HK-2 (cell line): ENCODE measurements at regions not wholly inside any gene's neighbourhood (a gene's known extent, or its start where the extent isn't known, plus 50 kb on each side); places are given as distances from the start of the nearest gene placed in this dataset.

Experiments used
- DNase-seq: peaks from one replicate; pipeline ENCODE4 v3.0.0-alpha.2; 2018; ENCODE audit not compliant: unreplicated experiment

DNA sequence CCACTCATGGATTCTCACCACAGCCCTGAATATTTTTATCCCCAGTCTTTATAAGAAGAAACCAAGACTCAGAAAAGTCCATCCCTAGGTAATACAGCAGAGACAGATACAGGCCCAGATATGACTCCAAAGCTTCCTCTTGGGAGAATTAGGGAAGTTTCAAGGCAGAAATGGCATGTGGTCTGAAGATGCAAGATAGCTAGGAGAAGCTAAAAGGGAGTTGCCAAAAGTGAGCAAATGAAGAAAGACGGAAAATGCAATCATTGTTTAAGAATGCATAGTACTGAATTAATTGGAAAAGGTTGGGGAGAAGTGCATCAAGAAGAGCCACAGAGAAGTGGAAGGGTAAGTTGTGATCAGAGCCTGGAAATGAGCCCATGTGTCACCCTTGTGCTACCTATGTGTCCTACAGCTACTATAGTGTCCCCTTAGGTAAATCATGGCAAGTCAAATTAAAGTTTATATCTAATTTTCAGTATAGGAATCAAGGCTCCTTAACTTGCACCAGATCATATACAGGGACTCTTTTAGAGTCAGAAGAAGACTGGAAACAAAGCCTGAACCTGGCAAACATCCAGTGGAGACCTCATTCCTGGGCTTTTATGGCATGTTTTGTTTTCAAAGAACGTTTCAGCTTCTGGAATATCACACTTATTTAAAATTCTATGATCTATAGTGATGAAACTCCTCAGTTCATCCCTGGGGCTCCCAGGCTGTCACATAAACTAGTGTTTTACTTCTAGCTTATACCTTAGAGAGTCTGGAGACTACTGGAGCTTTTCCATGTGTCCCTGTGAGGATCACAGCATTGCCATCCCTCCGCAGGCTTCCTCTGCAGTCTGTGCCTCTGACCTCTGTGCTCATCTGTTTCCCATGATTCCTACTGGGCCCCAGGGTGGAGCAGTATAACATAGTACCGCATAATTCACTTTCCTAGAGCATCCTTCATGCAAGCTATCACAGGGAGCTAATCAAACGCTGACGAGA lies 189.0 kb upstream of the CDKN3 start:
- no peak for DNase-seq

GRCh38 chr14:54208751-54209150 lies 188.1 kb upstream of the CDKN3 start:
- no peak for DNase-seq

GRCh38 chr14:54209511-54210250 lies 187.1 kb upstream of the CDKN3 start:
- peak; percentile 7 for DNase-seq

DNA sequence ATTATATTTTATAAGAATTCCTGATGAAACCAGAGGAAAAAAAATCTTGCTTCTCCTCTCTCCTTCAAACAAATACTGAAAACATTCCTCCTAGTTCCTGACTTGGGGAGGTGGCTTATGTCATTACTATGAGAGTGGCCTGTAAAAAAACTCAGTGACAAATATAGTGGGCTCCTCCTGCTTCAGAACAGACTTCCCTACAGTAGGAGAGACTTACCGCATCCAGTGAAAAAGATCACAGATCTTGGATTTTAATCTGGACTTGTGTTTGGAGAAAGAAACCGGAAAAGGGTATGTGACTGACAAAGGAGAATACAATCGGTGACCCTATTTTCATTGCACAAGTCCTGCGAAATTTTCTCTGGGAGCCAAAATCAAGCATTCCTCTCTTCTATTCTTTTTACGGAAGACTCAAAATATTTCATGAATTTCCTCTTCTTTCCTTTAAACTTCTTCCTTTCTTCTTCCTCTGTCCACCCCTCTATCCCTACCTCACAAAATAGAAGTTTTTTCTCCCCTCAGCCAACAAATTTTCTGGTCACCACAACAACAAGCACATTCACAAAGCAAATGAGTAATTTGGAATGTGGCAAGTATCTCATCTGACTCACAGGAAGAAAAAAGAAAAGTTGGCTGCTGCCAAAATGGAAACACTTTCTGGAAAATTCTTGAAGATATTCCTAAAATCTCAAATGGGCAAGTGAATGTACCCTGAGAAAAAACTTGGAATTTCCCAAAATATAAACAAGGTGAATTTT lies 185.1 kb upstream of the CDKN3 start:
- no peak for DNase-seq

- DNase-seq: no peak
Observed at GRCh38 chr14:54213536-54213935, 183.3 kb upstream of the CDKN3 start.

GRCh38 chr14:54216827-54217226 lies 180.0 kb upstream of the CDKN3 start:
- DNase-seq: no peak

DNA sequence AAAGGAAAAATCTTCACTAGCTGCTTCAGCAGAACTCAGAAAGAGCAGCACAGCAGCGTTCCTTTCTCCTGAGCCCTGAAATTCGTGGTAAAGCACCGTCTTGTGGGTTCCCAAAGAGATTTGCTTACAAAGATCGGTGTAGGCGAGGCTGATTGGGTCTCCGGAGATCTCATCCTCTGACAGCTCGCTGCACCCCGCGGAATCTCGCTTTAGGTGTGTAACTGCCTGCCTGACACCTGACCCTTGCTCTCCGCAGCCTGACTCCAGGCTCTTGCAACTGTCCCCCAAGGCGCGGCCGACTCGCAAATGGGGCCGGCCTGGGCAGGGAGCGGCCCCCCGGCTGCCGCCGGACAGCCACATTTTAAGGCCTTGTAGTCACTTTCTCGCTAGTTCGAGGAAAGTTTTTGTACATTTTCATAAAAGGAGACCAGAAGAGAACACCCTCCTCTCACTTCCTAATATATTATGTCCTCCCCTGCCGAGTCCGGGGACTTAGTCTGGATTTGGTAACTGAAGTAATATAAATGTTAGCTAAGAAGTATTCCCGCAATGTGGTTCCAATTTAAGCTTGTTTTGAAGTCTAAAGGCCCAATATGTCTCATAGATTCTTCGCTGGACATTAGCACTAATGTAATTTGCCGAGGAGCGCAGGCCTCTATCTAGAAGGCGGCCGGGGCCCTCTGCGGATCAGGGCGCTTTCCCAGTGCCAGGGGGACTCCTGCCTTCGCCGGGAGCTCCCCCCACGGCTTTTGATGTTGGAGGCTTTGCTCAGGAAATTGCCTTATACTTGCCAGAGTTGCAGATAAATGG lies 177.3 kb upstream of the CDKN3 start:
- no peak for DNase-seq

DNA sequence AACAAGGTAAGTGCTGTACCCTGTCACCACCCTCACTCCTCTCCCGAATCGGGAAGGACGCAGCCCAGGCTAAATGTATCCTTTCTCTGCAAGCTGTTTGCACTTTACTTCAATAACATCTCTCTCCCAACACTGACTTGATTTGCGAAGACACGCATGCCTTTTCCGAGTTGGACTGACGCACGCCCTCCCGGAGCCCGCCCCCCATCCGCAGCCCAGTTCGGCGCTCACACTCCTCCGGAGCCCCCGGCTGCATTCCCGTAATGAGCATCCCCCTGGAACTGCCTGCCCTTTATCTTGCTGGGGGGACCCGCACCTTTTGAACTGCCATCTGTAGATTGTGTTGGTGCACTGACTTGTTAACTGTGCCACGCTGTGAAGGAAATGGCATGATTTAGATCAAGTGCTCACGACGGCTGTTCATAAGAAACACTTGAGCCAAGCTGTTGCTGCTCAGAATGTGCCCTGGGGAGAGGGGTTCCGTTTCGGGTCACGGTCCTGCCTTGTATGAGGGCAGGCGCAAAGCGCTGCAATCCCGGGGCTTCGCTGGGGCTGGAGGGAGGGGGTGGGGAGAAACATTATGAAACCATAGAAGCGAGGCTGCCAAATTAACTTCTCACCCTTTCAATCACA lies 176.6 kb upstream of the CDKN3 start:
- no peak for DNase-seq

- no peak for DNase-seq
Observed at GRCh38 chr14:54220704-54221431, 175.9 kb upstream of the CDKN3 start.

- no peak for DNase-seq
Observed at GRCh38 chr14:54221432-54221803, 175.4 kb upstream of the CDKN3 start.

GRCh38 chr14:54221971-54222370 lies 174.8 kb upstream of the CDKN3 start:
- no peak for DNase-seq

GRCh38 chr14:54223831-54224402 lies 172.9 kb upstream of the CDKN3 start:
- DNase-seq: no peak

- no peak for DNase-seq
Observed at GRCh38 chr14:54225457-54226060, 171.2 kb upstream of the CDKN3 start.

- DNase-seq: no peak
Observed at GRCh38 chr14:54226103-54226502, 170.7 kb upstream of the CDKN3 start.

GRCh38 chr14:54226558-54226957 lies 170.2 kb upstream of the CDKN3 start:
- no peak for DNase-seq

DNA sequence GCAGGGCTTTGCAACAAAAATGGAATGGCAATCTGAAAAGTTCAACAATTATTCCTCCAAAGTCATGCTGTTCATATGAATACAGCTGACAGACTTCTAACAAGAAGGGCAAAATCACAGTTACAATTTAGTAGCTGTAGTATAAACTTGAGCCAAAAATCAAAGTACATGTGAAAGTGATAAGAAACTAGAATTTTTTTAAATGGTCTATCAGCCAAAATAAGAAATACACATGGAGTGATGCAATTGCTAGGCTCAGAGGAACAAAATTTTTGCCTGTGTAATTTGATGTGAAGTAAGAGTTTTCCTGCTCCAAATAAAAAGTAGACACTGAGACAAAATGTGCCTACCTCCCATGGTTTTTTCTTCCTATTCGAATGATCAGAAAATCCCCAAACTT lies 167.7 kb upstream of the CDKN3 start:
- no peak for DNase-seq

DNA sequence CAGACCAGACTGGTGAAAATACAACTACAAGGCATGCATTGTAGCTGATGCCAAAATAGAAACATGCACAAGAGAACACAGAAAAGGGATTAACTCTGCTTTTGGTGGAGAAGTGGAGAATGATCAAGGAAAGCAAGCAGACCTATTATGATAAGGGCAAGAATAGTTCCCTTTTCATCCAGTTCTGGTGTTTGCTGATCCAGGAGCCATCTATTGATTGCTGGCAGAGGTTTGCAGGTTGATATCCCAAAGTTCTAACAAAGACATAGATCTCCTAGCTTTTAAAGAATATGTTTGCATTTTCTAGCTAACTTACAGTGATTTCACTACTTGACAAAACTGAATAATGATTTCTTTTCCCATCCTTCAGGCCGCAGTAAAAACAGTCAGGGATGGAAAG lies 166.2 kb upstream of the CDKN3 start:
- no peak for DNase-seq

DNA sequence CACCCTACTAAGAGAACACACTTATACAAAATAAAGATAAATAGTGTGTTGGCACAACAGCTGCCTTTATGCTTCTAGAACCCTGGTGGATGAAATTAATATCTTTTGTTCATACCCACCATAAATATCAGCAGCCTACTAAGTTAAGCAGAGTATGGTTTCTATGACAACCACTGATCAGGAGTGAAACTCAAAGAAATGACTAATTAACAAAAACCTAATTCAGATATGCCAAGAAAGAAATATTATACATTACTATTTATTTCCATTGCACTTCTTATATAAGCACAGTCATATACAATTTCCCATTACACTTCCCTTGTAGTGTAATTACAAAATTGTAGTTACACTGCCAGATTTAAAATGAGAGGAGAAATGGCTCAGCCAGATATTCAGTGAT lies 164.1 kb upstream of the CDKN3 start:
- no peak for DNase-seq

DNA sequence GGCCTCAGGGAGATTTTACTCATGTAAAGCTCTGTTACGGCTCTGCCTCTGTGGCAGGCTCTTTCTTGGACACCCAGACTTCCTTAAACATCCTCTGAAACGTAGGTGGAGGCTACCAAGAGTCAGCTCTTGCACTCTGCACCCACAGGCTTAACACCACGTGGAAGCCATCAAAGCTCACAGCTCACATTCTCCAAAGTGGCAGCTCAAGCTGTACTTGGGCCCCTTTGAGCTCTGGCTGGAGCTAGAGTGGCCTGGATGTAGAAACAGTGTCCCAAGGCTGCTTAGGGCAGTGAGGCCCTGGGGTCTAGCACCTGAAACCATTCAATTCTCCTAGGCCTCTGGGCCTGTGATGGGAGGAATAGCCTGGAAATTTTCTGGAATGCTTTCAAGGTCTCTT lies 155.3 kb upstream of the CDKN3 start:
- no peak for DNase-seq

GRCh38 chr14:54251356-54251755 lies 145.5 kb upstream of the CDKN3 start:
- no peak for DNase-seq
